ENCODE measurements at regions not wholly inside any gene's neighbourhood (a gene's known extent, or its start where the extent isn't known, plus 50 kb on each side); places are given as distances from the start of the nearest gene placed in this dataset.

GRCh38 chr1:29629401-29629800, 393.1 kb downstream of the PTPRU start:
- TF ChIP-seq, protein P1, sequence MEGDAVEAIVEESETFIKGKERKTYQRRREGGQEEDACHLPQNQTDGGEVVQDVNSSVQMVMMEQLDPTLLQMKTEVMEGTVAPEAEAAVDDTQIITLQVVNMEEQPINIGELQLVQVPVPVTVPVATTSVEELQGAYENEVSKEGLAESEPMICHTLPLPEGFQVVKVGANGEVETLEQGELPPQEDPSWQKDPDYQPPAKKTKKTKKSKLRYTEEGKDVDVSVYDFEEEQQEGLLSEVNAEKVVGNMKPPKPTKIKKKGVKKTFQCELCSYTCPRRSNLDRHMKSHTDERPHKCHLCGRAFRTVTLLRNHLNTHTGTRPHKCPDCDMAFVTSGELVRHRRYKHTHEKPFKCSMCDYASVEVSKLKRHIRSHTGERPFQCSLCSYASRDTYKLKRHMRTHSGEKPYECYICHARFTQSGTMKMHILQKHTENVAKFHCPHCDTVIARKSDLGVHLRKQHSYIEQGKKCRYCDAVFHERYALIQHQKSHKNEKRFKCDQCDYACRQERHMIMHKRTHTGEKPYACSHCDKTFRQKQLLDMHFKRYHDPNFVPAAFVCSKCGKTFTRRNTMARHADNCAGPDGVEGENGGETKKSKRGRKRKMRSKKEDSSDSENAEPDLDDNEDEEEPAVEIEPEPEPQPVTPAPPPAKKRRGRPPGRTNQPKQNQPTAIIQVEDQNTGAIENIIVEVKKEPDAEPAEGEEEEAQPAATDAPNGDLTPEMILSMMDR (optimal IDR thresholded peaks at IDR 0.05 in 1 of 3, IDR thresholded peaks at IDR 0.05 in 1 of 3, conservative IDR thresholded peaks at IDR 0.05 in 1 of 3; ENCODE audit: extremely low read depth in 1 of 3, insufficient read depth in 2 of 3, low read length in 3 of 3): no peak
- TF ChIP-seq EZH2 (IDR thresholded peaks at IDR 0.05; ENCODE audit: low read length): no peak

Data from keratinocyte (primary cell).